ENCODE measurements at regions not wholly inside any gene's neighbourhood (a gene's known extent, or its start where the extent isn't known, plus 50 kb on each side); places are given as distances from the start of the nearest gene placed in this dataset.

DNA sequence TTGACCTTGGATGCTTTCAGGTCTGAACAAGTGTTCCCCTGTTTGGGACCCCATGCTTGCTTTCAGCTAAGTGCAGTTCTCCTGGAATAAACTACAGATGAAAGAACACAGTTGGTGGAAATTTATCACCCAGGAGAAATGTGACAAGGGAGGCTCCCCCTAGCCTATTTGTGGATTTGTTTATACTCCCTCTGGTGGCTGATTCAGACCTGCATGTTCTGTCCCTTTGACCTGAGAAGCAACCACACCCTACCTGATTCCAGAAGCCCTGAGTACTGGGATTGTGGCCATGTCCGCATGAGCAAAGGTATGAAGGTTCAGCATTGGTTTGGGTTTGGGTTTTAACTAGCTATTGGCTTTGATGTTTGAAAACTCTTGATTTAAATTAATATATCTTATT is 440.9 kb downstream of the MID1IP1 start:
- no peak for FAIRE-seq
- TF ChIP-seq POLR2A (IDR thresholded peaks at IDR 0.05; ENCODE audit: low read depth, low read length), result no peak
- no peak for DNase-seq (ENCODE audit: insufficient read length, low spot score)

DNA sequence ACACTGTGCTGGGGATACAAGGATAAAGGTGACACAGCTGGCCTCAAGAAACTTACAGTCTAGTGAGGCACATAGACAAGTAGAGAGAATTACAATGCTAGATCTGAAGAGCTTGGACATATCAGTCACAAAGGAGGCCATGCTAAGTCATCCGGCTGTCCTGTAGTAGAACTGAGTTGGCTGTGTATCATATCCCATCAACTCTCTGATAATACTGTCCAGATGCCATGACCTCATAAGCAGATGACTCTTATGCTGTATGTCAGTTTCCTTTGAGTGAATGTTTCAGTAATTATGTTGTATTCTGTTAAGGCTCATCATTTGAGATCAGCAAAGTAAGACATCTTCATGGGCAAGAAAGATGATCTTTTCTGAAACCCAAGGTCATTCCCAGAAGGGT is 442.9 kb downstream of the MID1IP1 start:
- FAIRE-seq (no peak), DNase-seq (ENCODE audit: insufficient read length, low spot score) (no peak)
- no peak for TF ChIP-seq POLR2A (IDR thresholded peaks at IDR 0.05; ENCODE audit: low read depth, low read length)

DNA sequence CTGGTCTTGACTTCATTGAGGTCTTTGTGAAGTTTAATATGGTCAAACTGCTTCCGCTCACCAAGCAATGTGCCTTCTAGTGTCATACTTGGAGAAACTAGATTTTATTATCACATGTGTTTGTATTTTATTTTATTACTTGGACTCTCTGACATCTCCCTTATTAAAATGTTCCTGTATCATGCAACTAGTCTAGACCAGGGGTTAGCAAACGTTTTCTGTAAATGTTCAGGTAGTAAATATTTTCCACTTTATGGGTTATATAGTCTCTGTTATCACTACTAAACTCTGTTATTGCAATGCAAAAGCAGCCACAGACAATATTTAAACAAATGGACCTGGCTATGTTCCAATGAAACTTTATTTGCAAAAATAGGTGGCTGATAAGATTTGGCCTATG is 443.8 kb downstream of the MID1IP1 start:
- FAIRE-seq (no peak), DNase-seq (ENCODE audit: insufficient read length, low spot score) (no peak)
- no peak for TF ChIP-seq POLR2A (IDR thresholded peaks at IDR 0.05; ENCODE audit: low read depth, low read length)

DNA sequence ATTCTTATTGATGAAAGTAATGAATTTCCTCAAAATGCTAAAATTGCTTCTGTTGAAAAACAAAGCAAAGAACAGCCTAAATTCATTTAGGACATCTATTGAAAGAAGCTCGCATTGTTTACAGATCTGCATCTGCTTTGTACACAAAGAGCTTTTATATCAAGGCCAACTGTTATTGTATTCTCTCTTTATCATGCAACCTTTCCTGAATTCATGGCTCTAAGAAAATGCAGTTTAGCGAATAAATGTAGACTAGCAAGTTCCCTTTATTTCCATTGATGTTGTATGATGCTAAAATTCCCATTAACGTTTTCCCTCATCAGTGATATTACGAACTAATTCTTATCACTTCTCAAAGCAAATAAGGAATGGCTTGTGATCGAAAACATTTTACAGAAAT is 446.3 kb downstream of the MID1IP1 start:
- FAIRE-seq, result no peak
- DNase-seq (ENCODE audit: insufficient read length, low spot score), result no peak
- no peak for TF ChIP-seq POLR2A (IDR thresholded peaks at IDR 0.05; ENCODE audit: low read depth, low read length)

DNA sequence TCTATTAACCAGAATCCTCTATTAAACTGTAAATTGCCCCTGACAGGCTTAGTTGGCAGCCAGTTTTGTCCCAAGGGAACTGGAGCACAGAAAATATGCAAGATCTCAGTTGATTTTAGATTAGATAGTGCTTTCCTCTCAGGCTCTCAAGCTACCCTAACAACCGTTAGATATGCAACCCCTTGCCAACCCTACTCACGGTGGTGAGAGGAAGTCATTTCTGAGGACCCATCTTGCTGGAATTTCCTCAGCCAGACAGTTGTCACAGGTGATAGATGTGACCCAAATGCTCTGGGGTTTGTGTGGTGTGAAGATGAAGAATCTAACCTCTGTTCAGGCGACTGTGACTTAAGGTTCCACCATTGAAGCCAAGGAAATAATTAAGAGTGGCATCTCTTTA is 447.1 kb downstream of the MID1IP1 start:
- no peak for TF ChIP-seq POLR2A (IDR thresholded peaks at IDR 0.05; ENCODE audit: low read depth, low read length)
- DNase-seq (ENCODE audit: insufficient read length, low spot score) (no peak), FAIRE-seq (no peak)

DNA sequence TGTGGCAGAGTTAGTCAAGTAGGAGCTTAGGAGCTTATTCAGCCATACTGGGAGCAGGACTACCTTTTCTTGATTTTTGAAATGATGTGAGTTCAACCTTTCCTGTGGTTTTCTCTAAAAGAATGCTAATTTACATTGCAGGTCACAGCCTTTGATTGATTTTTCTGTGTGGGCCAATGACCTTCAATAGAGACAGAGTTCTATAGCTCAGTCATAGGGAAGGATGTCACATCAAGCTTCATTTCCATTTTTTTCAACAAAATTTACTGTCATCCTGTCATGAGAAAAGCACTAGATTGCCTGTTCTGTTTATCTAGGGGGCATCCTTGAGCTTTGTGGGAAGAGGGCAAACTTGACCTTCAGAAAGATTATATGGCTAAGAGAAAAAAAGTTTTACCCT is 448.7 kb downstream of the MID1IP1 start:
- DNase-seq (ENCODE audit: insufficient read length, low spot score) (no peak), FAIRE-seq (no peak)
- TF ChIP-seq POLR2A (IDR thresholded peaks at IDR 0.05; ENCODE audit: low read depth, low read length), result no peak

DNA sequence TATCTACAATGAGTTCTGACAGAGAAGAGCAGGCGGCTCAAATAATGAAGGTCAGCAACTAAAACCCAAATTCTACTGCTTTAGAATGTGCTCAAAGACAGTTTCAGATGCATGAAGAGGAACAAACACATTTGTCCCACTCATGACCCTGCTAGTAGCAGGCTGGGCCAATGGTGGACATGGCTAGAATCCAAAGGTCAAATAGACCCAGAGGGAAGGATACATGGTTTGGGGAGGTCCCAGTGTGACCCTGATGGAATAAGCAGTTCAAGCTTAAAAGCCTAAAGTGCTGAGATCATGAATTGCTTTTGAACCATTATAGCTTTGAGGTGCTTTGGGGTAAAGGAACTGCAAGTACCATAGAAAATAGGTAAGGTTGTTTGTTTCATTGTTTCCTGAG is 450.7 kb downstream of the MID1IP1 start:
- TF ChIP-seq POLR2A (IDR thresholded peaks at IDR 0.05; ENCODE audit: low read depth, low read length), result no peak
- no peak for FAIRE-seq
- no peak for DNase-seq (ENCODE audit: insufficient read length, low spot score)

DNA sequence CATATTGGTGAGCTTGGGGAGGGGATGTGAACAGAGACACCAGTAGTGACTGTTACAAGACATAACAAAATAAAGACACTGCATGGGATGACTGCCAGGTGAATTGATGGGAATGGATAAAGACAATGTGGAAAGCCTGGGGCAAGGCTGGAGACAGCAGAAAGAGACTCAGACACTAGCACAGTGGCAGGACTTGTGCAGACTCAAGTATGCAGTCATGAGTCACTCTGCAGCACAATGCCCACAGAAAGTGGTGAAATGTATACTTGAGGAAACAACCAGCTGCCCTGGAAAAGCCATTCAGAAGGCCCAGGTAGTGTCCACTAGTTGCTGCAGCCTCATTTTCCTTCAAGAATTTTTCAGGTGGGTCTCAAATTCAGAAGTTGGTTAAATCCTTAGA is 452.3 kb downstream of the MID1IP1 start:
- no peak for TF ChIP-seq POLR2A (IDR thresholded peaks at IDR 0.05; ENCODE audit: low read depth, low read length)
- FAIRE-seq, result no peak
- no peak for DNase-seq (ENCODE audit: insufficient read length, low spot score)

DNA sequence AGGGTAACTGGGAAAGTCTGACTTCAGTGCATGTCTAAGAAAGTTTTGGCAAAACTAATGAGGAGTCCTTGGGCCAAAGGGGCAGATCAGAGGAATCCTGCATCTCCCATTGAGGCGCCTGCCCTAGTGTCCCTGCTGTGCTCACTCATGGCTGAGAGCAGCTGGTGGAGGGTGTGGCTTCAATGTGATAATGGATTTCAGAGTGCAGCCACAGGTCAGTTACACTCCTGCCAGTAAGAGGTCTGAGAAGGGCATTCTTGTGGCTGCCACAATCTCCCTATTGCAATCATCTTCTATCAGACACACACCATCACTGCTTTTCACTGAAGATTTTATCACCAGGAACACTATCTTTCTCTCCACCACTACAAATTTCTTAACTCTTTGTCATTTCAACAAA is 457.1 kb downstream of the MID1IP1 start:
- DNase-seq (ENCODE audit: insufficient read length, low spot score), result no peak
- TF ChIP-seq POLR2A (IDR thresholded peaks at IDR 0.05; ENCODE audit: low read depth, low read length), result no peak

DNA sequence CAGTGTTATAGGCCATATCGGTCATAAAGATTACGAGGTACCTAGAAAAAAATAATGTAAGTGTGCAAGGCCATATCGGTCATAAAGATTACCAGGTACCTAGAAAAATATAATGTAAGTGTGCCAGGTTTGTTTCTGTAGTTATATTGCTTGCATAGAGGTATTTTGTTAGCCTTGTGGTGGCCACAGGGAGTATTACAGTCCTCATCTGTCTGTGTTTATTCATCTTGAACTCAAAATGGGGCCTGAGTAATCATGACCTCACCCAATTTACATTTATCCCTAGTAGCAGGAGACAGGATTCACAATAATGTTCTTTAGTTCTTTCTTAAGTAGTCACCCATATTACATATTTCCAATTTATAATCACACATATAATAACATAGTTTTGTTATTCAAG is 459.7 kb downstream of the MID1IP1 start:
- no peak for FAIRE-seq
- TF ChIP-seq POLR2A (IDR thresholded peaks at IDR 0.05; ENCODE audit: low read depth, low read length), result no peak
- DNase-seq (ENCODE audit: insufficient read length, low spot score), result no peak

More for the DNA sequence above, 457.1 kb downstream of the MID1IP1 start:
- no peak for FAIRE-seq

DNA sequence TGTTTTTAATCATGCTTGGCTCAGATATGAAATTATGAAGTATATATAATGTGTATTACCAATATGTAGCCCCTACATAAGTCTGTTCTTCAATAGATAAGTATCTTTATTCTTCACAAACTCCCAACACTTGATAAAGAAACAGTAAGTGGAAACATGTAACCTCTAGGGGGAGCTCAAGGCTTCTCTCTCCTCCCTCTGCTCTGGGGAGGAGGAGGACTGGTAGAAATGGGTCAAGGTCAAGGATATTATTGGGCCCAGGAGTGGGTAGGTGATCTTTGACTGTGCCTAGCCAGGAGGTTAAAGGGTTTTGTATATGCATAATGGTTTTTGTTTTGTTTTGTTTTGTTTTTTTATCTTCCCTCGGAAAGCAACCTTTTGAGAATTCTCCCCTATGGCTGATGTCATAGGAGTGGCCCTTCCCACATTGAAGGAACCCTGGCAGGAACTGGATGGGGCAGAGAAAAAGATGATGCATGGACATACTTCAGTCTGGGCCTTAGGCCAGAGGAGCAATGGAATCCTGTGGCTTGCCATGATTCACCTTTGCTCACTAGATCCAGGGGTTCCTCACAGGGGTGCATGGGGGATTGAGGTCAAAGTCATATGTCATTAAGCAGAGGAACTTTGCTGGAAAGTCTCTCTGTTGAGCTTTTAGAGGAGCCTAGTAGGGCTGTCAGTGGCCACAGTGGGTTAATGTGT is 460.3 kb downstream of the MID1IP1 start:
- FAIRE-seq (no peak), DNase-seq (ENCODE audit: insufficient read length, low spot score) (no peak)
- no peak for TF ChIP-seq POLR2A (IDR thresholded peaks at IDR 0.05; ENCODE audit: low read depth, low read length)

DNA sequence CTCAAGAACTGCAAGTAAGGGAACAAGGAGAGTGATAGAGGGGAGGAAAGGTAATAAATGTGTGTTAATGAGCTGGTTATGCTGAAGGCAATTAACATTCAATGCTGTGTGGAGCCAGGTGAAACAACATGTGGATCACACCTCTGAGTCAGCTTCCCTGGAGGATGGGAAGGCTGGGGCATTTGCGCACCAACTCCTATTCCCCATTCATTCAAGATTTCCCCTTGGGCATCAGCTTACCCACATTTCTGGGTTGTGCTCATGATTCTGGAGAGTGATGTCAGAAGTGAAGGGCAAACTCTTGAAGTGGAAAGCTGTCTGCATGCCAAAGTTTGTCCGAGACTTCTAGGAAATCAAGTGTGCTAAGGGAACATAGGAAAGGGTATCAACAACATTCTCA is 461.4 kb downstream of the MID1IP1 start:
- FAIRE-seq (no peak), DNase-seq (ENCODE audit: insufficient read length, low spot score) (no peak)
- no peak for TF ChIP-seq POLR2A (IDR thresholded peaks at IDR 0.05; ENCODE audit: low read depth, low read length)

DNA sequence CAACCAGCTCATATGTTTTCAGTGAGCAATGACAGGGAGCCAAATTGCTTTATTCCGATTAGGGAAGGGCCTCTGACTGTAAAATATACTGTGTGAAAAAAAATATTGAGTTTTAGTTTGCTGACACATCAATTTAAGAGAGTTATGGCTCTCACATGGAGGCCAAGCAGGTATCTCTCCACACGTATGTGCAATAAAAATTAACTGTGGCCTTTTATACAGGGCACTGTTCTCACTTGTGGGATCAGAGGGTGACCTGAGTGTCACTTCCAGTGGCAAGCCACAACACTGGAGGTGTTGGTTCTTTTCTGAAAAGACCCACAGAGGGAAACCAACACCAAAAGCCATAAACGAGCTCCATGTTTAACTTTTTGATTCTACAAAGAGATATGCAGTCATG is 462.8 kb downstream of the MID1IP1 start:
- FAIRE-seq (no peak), DNase-seq (ENCODE audit: insufficient read length, low spot score) (no peak)
- TF ChIP-seq POLR2A (IDR thresholded peaks at IDR 0.05; ENCODE audit: low read depth, low read length), result no peak

DNA sequence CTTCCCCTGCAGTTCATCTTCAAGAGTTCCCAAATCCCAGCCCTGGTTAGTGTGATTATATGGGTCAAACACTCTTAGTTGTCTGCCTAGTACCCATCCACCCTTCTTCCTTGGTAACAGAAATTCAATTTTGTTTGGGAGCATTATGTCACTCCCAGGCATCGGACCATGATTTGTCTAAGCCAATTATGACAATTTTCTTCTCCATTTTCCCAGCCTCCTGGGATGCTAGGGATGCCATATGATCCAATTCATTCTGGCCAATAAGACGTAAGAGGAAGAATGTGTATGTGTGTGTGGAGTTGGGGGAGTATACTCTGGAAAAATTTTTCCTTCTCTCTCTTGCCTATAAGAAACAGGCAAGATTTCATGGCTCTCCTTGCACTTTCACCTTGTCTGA is 465.9 kb downstream of the MID1IP1 start:
- DNase-seq (ENCODE audit: insufficient read length, low spot score) (no peak), FAIRE-seq (no peak)
- TF ChIP-seq POLR2A (IDR thresholded peaks at IDR 0.05; ENCODE audit: low read depth, low read length), result no peak

DNA sequence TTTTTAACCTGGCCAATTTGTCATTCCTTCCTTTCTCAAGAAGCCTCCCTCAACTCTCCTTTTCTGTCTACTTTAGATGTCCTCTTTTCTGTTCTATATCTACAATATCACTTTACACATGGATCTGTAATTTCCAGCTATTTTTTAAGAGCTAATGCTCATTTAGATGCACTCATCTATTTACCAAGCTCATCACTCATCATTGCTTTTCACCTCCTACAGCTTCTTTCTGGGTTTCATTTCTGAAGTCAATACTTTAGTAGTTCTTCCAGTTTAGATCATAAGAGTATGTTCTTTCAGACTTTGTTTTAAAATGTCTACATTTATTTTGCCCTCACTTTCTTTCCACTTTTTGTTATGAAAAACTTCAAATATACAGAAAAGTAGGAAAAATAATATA is 466.9 kb downstream of the MID1IP1 start:
- FAIRE-seq (no peak), DNase-seq (ENCODE audit: insufficient read length, low spot score) (no peak)
- TF ChIP-seq POLR2A (IDR thresholded peaks at IDR 0.05; ENCODE audit: low read depth, low read length), result no peak
